HK-2 (cell line): ENCODE measurements at regions not wholly inside any gene's neighbourhood (a gene's known extent, or its start where the extent isn't known, plus 50 kb on each side); places are given as distances from the start of the nearest gene placed in this dataset.
"Not testable (repeated sequence)": the region's sequence is repeated elsewhere in the genome, so short reads cannot be mapped to it uniquely, and the experiment has no call there.

Experiments
- DNase-seq: peaks from one replicate; pipeline ENCODE4 v3.0.0-alpha.2; 2018; ENCODE audit not compliant: unreplicated experiment

DNA sequence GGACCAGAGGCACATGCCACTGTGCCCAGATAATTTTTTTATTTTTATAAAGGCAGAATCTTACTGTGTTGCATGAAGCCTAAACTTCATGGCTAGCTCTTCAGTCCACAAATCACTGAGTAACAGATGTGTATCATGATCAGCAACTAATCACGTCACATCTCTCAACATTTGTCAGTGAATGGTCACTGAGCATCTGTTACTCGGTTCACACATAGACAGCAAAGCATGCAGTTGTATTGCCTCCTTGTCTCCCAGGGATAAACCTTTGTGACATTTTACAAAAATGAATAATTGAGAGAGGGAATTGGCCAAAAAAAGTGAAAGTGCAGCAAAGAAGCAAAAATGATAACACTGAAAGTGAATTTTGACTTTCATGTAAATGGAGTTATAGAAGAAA is 85.9 kb upstream of the BTG1 start:
- not testable (repeated sequence) for DNase-seq

DNA sequence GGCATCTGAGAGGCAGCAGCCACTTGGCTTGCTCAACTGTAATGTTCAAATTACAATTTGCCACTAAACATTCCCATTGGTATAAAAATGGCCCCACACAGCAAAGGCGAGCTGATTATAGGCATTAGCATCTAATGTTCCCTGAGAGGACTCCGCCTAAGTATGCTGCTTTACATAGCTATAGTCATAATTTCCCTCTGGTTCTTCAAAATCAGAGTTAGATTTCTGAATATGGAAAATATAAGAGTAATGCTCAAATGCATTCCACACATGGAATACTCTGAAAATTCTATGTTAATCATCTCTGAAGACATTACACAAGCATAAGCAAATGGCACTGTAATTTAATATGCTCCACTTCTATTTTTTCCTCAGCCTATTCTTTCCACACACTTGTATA is 83.7 kb upstream of the BTG1 start:
- DNase-seq: no peak

DNA sequence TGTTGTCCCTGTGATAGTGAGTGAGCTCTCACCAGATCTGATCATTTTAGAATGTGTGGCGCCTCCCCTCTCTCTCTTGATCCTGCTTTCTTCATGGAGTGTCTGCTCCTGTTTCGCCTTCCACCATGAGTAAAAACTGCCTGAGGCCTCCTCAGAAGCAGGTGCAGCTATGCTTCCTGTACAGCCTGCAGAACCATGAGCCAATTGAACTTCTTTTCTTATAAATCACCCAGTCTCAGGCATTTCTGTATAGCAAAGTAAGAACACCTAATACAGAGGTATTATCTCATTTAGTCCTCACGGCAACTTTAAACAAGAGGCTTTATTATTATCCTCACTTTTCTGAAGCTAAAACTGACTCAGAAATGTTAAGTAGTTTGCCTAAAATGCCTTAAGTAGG is 81.3 kb upstream of the BTG1 start:
- no peak for DNase-seq

DNA sequence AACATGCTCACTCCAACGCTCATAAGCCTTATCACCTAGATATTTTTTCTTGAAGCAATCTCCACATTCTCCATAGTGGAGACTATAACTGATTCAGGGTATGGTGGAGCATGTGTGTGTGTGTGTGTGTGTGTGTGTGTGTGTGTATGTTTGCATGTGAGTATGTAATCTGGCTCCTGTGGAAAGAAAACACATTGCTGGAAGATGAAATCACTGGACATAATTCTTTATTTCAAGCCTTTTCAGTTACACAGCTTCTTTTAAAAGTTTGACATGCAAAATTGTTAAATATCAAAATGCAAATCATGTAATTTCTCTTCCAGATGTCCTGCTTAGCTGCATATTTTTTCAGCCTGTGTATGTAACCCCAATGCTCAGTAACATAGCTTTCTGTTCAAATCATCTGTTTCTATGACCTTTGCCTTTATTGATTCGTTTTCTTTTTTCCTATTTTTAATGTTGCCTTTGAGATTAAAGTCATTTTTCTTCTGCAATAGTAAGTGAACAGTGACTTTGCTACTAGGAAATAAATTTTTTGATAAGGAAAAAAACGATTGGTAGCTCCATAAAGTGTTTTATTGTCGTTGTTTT is 80.5 kb upstream of the BTG1 start:
- DNase-seq: no peak

DNA sequence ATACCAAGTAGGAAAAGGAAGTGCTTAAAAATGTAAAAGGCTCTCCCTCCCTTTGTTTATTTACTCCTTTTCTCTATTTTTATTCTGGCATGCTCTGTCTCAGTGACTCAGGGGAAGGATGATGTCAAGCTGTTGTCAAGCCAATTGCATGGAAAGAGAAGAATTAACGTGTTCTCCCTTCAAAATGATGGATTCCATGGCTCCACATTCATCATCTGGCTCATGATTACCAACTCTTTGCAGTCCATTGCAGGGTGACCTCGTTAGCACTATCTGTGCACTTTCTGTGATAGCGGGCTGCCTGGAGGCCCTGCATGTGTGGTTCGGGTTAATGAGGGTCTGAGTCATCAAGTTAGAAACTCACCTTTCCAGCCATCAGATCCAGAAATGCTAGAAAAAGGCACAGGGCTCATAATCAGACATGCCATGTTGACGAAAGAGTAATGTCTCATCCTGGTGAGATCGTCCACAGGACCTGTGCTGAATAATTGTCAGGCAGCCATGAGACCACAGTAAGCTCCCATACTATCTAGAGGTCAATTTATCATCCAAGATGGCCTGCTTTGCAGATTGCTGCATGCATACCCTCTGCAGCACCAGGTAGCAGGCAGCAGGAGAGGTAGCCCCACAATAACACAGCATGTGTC is 79.2 kb upstream of the BTG1 start:
- no peak for DNase-seq

DNA sequence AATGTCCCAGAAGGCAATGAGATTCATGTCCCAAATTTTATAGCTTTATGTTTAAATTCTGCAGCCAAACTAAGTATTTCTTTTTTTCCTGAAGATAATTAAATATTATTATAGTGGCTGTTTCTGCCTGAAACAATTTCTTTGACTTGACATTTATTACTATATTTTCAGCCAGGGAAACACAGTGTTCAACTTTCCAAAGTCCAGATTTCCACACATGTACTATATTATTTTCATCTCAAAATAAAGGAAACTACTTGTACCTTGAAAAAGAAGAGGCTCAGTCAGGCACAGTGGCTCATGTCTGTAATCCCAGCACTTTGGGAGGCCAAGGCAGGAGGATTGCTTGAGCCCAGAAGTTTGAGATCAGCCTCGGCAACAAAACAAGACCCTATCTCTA is 77.8 kb upstream of the BTG1 start:
- no peak for DNase-seq

DNA sequence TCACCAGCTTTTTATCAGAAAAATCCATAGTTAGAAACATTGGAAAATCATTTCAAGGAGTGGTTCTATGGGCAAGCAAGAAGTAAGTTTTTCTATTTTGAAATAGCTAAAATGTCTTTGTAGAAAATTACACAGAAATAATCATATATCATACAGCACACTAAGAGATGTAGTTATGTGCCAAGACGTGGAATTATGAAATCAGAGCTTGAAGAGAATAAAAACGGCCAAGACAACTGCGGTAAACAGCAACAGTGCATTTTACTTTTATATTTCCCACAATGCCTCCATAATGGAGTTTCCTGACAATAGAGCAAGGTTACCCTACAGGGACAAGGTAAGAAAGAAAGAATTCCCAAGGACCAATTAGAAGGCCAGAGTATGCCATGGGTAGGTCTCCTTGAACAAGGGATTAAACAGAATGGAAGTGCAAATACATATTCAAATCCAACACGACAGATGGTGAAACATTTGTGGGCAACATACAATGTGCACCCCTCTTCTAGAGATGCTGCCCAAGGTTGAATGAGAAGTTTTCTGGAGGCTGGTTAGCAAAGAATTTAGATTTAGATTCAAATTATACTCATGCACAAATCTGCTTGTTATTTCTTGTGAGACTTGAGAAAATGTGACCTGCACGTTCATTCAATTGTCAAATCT is 76.1 kb upstream of the BTG1 start:
- no peak for DNase-seq

DNA sequence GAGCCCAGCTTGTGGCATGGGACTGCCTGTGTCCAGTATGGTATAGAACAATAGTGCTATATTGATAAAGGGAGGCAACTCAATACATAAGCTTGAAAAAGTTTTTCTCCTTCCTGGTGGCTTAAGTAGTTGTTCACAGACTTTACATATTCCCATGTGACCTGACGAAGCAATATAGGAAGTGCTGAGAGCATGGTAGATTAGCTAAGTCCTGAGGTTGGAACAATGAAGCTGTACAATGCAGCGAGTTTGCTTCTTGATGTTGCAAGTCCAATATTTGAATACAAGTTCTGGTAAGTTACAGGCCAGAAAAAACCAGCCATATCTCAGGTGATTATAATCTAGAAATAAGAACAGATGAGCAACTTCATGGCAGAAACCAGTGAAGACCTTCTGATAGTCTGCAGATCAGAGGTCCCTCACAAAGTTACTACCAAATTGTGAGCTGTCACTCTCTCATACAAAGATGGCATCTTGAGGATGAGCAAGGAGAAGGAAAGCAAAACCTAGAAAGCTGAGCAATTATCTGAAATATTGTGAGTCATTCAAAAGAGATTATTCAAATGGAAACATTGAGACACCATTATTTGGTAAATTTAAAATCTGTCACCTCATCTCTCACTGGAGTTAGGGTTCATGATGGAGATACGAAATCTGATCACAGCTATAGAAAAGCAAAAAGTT is 72.9 kb upstream of the BTG1 start:
- no peak for DNase-seq

DNA sequence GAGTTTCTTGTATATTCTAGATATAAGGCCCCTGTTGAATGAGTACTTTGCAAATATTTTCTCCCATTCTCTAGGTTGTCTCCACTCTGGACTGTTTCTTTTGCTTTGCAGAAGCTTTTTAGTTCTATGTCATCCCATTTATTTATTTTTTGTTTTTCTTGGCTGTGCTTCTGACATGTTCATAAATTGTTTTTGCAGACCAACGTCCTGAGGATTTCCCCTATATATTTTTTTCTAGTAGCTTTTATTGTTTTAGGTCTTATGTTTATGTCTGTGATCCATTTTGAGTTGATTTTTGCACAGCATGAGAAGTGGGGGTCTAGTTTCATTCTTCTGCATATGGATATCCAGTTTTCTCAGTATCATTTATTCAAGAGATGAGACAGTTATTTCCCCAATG is 70.4 kb upstream of the BTG1 start:
- DNase-seq: no peak

DNA sequence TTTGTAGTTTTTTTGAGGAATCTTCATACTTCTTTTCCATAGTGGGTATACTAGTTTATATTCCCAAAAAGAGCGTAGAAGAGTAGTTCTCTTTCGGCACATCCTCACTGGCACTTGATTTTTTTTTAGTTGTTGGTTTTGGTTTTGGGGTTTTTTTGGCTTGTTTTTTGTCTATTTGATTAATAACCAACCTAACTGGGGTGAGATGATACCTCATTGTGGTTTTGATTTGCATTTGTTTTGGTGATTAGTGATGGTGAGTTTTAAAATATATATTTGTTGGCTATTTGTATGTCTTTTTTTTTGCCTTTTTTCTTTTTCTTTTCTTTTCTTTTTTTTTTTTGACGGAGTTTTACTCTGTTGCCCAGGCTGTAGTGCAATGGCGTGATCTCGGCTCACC is 69.7 kb upstream of the BTG1 start:
- no peak for DNase-seq

DNA sequence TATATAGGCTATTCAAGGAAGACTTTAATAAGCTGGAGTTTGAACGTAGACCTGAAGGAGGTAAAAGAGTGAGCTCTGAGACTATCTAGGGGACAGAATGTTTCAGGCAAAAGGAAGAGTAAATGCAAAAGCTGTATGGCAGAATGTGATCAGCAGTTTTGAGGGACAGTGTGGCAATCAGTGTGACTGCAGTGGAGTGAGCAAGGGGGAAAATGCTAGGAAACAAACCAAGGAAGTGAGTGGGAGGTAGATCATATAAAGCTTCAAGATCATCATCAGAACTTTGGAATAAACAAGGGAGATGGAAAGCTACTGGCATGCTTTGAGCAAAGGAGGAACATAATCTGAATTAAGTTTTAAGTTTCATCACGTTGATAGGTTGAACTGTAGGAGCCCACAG is 67.5 kb upstream of the BTG1 start:
- no peak for DNase-seq

DNA sequence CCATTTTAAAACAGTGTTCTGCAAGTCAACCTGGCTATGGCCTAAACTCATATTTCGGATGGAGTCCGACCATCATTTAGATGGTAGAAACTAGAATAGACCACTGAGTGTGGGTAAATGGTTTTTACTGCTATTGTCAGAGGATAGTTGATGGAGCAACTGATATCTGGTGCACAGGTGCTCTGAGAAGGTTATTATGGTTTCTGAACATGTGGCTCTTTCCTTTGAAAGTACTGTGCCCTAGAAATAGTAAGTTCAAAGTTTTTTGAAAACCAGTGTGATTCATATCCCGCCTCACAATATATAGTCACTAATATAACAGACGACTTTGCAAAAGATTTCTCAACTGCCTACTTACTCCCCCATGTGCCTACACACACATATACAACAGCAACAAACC is 64.4 kb upstream of the BTG1 start:
- no peak for DNase-seq

DNA sequence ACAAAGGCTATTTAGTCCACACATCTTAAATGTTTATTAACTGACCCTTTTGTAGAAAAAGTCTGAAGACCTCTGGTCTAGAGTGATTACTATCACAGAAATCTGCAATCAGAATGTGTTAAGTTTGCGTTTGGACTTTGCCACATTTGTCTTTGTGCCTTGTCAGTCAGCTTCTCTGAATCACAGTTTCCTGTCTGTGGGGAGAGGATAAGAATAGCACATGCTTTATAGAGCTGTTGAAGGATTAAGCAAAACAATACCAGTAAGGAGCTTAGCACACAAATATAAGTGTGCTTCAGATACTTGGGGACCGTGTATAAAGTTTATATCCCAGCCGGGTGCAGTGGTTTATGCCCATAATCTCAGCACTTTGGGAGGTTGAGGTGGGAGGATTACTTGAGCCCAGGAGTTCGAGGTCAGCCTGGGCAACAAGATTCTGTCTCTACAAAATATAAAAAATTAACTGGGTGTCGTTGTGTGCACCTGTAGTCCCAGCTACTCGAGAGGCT is 63.0 kb upstream of the BTG1 start:
- no peak for DNase-seq

DNA sequence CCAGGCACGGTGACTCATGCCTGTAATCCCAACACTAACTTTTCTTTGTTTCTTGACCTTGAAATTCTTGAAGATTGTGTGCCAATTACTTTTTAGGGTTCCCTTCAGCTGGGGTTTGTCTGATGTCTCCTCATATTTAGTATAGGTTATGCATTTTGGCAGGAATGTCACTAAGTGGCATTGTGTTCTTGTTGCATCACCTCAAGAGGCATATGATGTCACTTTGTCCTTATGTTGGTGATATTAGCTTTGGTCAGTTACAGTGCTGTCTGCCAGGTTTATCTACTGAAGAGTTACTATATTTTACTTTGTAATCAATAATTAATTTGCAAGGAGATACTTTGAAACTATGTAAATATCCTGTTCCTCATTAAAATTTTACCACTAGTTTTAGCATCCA is 61.0 kb upstream of the BTG1 start:
- DNase-seq: no peak

DNA sequence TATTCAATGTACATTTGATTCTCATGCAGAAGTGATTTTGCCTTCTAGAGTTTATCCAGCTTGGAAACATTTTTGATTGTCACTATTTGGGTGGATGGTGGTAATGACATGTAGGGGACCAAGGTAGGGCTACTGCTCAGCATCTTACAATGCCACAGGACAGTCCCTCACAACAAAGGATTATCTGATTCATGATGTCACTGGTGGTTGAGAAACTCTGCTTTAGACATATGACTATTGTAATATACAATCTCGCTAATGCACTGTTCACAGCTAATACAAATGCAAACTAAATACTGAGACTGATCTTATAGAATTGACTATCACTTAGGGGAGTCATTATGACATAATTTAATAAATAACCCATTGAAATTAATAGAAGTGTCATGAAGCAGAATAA is 60.4 kb upstream of the BTG1 start:
- DNase-seq: no peak

DNA sequence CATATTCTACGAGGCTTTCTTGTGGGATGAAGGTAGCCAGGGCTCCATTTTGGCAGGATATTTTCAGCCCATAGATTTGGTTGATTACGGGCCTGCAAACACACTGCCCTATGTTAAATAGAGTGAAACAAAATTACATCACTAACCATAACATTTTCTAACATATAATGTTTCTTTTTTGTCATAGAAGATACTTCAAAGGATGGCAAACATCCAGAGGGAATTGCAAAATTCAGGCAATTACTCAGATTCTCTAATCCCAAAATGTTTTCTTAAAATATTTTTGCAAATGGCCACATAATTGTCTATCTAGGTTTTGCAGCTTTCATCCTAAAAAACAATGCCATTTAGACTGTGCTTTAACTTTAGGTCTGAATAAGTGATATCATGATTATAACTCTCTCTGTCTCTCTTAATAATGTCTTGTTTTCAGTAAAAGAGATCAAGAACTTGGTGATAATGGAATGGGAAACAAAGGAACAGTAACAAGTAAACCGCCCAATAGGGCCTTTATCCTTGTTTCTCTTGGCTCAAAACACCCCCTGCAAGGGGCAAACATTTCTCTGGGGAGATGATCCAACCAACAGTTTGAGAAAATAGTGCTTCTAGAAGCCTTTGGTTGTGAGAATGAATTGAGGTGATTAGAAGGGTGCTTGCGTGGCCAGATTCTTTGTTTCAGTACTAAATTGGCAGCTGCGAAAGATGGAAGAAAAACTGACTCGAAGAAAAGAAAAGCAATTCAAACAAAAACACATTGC is 54.4 kb upstream of the BTG1 start:
- no peak for DNase-seq

DNA sequence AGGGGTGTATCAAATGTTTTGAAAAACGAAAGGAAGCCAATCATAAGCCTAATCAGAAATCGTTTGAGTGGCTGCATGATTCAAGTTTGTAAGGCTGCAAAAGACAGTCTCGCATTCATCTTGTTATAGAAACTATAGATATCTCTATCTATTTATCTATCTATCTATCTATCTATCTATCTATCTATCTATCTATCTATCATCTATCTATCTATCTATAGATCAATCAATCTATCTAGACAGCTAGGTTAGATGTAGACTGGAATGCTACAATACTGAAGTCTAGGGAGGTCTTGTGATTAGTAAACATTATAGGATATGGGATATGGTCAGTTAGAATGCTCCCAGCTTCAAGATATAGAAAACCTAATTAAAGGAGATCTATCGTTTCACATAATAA is 52.2 kb upstream of the BTG1 start:
- DNase-seq: no peak

DNA sequence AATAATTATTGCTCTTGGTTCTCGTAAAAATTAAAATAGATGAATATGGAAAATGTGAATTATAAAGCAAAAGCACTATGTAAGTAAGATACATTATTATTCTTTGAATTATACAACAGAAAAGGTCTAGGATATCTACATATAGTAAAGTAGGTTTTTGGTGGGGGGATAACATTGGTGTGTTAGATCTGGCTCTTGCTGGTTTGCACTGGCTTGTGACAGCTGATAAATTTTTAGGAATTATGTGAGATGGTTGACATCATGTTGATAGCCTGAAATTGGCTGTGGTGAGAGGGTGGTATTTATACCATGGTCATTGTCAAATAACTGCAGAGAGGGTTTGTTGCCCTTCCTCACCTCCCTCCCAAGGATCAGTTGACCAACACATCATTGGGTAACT is 50.7 kb upstream of the BTG1 start:
- no peak for DNase-seq
